ENCODE measurements at regions not wholly inside any gene's neighbourhood (a gene's known extent, or its start where the extent isn't known, plus 50 kb on each side); places are given as distances from the start of the nearest gene placed in this dataset.

- BruUV-seq (replicated peaks), result no TSS peak
- Histone ChIP-seq H3K9me3 (ENCODE audit: control insufficient read depth in 1 of 2, insufficient read depth in 1 of 2, low read depth in 1 of 2, low read length in 2 of 2) (no peaks in the 10 kb centered on the region), H3K4me1 (ENCODE audit: control insufficient read depth in 1 of 2, insufficient read depth in 2 of 2, low read length in 2 of 2) (no peaks in the 10 kb centered on the region), H3K4me3 (replicated peaks in 1 of 2; ENCODE audit: low read depth in 1 of 2, low read length in 2 of 2) (no peak overlapping the region), H3K27ac (ENCODE audit: low read depth, low read length) (no peak overlapping the region), H3K27me3 (ENCODE audit: insufficient read depth, low read length) (0 out of 2 replicates have a peak, but pooled peaks cover 5% of the 10 kb centered on the region), H2AFZ (ENCODE audit: low read depth, low read length, poor library complexity, severe bottlenecking) (no peak overlapping the region), H3K9ac (ENCODE audit: low read length) (no peak overlapping the region), H4K20me1 (ENCODE audit: insufficient read depth) (no peaks in the 10 kb centered on the region), H3K9me2 (ENCODE audit: insufficient read depth) (no peaks in the 10 kb centered on the region), H3K36me3 (ENCODE audit: control insufficient read depth in 1 of 2, insufficient read depth in 2 of 2, low read length in 2 of 2) (no peaks in the 10 kb centered on the region), H3K79me2 (ENCODE audit: insufficient read depth, low read length) (no peaks in the 10 kb centered on the region), H3K4me2 (ENCODE audit: low read length) (no peak overlapping the region)
- POLR2A ChIA-PET, result no interaction called here
- CTCF ChIA-PET, result interaction anchor here (1.2 kb wide), 1 partner anchor 8 kb away, joined by 3 read pairs; no protein-coding TSS in a partner anchor
- intact Hi-C loops (cut with micrococcal nuclease), result no loop called here
- RAD21 ChIA-PET (ENCODE audit: low non-redundant PET in 1 of 2, low total read pairs in 2 of 2, uncharacterized antibody in 2 of 2, unreplicated experiment in 2 of 2), result no interaction called here
- no peak for ATAC-seq
- no peak for DNase-seq (ENCODE audit: low read depth, low spot score)
- TF ChIP-seq MAX (IDR thresholded peaks at IDR 0.05), result no peak
Observed at GRCh38 chr10:121179006-121179405, 327.8 kb downstream of the WDR11 start.

- Histone ChIP-seq H2AFZ (ENCODE audit: low read depth, low read length, poor library complexity, severe bottlenecking) (no peak overlapping the region), H3K79me2 (ENCODE audit: insufficient read depth, low read length) (no peaks in the 10 kb centered on the region), H3K4me2 (ENCODE audit: low read length) (no peak overlapping the region), H3K27me3 (ENCODE audit: insufficient read depth, low read length) (peaks cover 5% of the 10 kb centered on the region; the same call in 1 of the 2 replicates), H3K36me3 (ENCODE audit: control insufficient read depth in 1 of 2, insufficient read depth in 2 of 2, low read length in 2 of 2) (no peaks in the 10 kb centered on the region), H4K20me1 (ENCODE audit: insufficient read depth) (no peaks in the 10 kb centered on the region), H3K9me2 (ENCODE audit: insufficient read depth) (no peaks in the 10 kb centered on the region), H3K9me3 (ENCODE audit: control insufficient read depth in 1 of 2, insufficient read depth in 1 of 2, low read depth in 1 of 2, low read length in 2 of 2) (no peaks in the 10 kb centered on the region), H3K9ac (ENCODE audit: low read length) (no peak overlapping the region), H3K27ac (ENCODE audit: low read depth, low read length) (no peak overlapping the region), H3K4me3 (replicated peaks in 1 of 2; ENCODE audit: low read depth in 1 of 2, low read length in 2 of 2) (no peak overlapping the region), H3K4me1 (ENCODE audit: control insufficient read depth in 1 of 2, insufficient read depth in 2 of 2, low read length in 2 of 2) (0 out of 4 replicates have a peak, but pooled peaks cover 0 to 2% of the 10 kb centered on the region in 2 experiments)
- DNase-seq (ENCODE audit: low read depth, low spot score) (no peak), ATAC-seq (no peak)
- ChIA-PET POLR2A (no interaction called here), CTCF (no interaction called here), RAD21 (ENCODE audit: low non-redundant PET in 1 of 2, low total read pairs in 2 of 2, uncharacterized antibody in 2 of 2, unreplicated experiment in 2 of 2) (no interaction called here)
- intact Hi-C loops (cut with micrococcal nuclease), result no loop called here
- no TSS peak for BruUV-seq (replicated peaks)
- TF ChIP-seq SRF (IDR thresholded peaks at IDR 0.05; ENCODE audit: low read depth) (no peak), SIN3A (IDR thresholded peaks at IDR 0.05; ENCODE audit: low read depth) (no peak), RAD21 (IDR thresholded peaks at IDR 0.05; ENCODE audit: low read depth) (no peak), CBX3 (IDR thresholded peaks at IDR 0.05; ENCODE audit: low read depth) (no peak), EGR1 (IDR thresholded peaks at IDR 0.05; ENCODE audit: low read depth) (no peak), POLR2AphosphoS5 (IDR thresholded peaks at IDR 0.05; ENCODE audit: low read depth, low read length) (no peak), REST (IDR thresholded peaks at IDR 0.05; ENCODE audit: low read depth) (no peak), MAX (IDR thresholded peaks at IDR 0.05) (no peak), CTCF (IDR thresholded peaks at IDR 0.05 in 2 of 3, conservative IDR thresholded peaks at IDR 0.05 in 1 of 3; ENCODE audit: borderline replicate concordance in 1 of 3, insufficient read depth in 1 of 3, low read depth in 2 of 3, low read length in 2 of 3) (no peak), ZFX (IDR thresholded peaks at IDR 0.05) (no peak), ZBTB33 (IDR thresholded peaks at IDR 0.05; ENCODE audit: extremely low read depth, insufficient replicate concordance, low read length) (no peak), ATF3 (IDR thresholded peaks at IDR 0.05) (no peak)
Observed at GRCh38 chr10:121182219-121182618, 331.1 kb downstream of the WDR11 start.
